SKM-1 (cell line): ENCODE measurements at regions not wholly inside any gene's neighbourhood (a gene's known extent, or its start where the extent isn't known, plus 50 kb on each side); places are given as distances from the start of the nearest gene placed in this dataset.
"Not testable (repeated sequence)": the region's sequence is repeated elsewhere in the genome, so short reads cannot be mapped to it uniquely, and the experiment has no call there.

Source experiments
- DNase-seq: peaks from one replicate; lab custom pipeline; 2025; ENCODE audit not compliant: unreplicated experiment; lab: John Stamatoyannopoulos, UW

DNA sequence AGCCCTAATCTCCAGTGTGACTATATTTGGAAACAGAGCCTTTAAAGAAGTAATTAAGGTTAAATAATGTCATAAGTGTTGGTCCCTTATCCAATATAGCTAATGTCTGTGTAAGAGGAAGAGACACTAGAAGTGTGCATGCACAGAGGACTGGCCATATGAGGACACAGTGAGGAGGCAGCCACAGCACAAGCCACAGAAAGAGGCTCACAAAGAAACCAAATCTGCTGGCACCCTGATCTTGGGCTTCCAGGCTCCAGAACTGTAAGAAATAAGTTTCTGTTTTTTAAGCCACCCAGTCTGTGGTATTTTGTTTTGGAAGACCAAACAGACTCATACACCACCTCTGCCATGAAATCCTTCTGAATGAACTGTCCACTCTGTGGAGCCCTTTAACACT lies 186.4 kb upstream of the SLC39A10 start:
- no peak for DNase-seq

DNA sequence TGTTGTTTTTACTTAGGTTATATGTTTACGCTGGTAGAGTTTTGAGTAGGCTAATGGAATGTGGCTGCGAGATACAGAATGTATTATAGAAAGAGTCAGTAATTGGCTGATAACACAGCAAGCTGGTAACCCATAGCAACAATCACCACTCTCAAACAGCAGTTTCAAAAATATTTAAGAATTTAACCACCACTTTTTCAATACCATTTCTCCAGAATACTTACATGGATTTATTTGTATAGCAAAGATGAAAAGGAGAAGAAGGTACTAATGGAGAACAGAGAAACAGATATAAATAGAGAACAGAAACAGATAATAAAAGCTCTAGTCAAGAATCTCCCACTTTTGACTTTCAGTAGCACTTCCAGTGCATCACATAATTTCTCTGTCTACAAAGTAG lies 188.3 kb upstream of the SLC39A10 start:
- DNase-seq: no peak

DNA sequence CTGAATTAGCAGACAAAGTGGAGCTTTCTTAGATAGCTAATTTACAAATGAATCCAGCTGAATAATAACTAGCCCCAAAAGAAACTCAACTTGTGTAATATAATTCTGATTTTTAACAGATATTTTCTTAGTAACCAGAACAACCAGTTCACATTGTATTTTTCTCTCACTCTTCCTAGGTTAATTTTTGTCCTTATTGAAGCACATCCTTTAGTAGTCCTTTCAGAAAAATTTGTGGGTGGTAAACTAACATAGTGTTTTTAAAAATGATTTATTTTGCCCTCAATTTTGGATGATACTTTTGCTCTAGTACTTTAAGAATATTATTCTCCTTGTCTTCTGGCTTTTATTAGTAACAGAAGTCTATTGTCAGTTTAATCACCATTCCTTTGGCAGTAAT lies 190.6 kb upstream of the SLC39A10 start:
- DNase-seq: no peak

DNA sequence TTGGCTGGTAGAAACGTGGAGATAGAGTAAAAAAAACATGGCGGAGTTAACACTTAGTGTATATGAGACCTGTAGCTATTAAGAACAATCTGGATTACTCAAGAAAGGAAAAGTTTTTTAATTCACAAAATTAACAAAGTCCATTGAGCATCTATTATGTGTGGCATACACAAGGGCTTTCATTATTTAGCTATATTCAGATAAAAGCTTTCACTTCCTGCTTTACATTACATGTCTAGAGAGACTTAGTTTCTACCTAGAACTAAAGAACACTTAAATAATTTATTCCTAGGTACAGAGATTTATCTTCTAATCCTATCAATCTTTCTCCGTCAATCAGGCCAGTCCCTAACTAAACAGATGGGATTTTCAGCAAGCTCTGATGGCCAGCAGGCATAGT lies 196.0 kb upstream of the SLC39A10 start:
- no peak for DNase-seq

DNA sequence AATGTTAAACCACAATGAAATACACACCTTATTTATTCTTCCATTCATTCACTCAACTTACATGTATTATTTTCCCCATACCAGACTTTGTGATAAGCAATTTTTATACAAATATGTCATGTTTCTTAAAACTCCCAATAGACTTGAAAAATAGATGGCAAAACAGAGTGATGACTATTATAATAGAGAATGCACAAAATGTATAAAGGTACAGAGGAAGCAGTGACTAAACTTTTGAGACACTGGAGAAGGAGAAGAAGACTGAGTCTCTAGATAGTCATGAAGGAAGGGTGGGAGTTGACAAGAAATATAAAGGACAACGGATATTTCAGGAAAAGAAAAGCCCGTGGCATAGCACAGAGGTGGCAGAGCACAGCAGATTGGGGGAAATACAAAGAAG lies 198.1 kb upstream of the SLC39A10 start:
- no peak for DNase-seq

DNA sequence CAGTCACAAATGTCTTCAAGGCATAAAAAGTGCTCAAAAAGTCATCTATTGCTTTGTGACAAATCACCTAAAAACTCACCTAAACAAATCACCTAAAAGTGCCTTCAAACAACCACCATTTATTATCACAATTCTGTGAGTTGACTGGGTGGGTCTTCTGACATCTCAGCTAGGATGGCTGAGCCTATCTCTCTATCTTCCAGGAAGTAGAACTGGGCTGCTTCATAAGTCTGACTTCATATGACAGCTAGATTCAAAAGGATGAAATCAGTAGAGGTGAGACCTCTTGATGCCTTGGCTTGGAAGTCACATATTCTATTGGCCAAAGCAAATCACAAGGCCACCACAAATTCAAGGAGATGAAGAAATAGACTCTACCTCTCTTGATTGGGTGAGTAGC lies 199.2 kb upstream of the SLC39A10 start:
- DNase-seq: no peak

DNA sequence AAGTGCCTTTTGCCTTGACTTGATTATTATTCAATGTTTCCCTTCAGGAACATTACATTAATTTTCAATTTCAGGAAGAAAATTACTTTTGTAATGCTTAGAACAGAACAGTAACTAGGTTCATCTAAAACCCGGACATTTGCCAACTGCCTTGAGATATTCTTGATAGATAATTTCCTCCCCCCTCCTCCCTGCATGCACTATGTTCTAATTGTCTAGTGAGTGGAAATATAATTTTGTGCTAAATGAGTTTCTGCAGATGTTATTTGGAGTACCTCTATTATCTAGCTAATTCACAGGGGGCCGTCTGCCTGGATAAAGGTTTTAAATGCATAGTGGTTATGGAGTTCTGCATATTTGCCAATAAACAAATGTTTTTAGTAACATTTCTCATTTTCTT lies 200.3 kb upstream of the SLC39A10 start:
- DNase-seq: no peak

DNA sequence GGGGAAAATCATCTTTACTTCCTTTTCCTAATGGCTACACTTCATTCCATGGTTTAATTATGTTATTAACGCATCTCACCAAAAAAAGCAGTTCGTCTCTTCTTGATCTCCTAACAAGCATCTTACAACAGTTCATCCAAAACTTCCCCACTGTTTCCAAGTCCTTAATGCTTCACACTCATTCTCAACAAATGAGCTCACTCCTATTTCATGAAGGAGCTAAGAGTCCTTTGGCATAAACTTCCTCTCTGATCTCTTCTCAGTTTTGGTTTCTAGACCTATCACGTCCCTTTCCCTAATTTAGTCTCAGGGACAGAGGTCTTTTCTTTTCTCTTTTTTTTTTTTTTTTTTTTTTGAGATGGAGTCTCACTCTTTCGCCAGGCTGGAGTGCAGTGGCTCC lies 205.9 kb upstream of the SLC39A10 start:
- no peak for DNase-seq

DNA sequence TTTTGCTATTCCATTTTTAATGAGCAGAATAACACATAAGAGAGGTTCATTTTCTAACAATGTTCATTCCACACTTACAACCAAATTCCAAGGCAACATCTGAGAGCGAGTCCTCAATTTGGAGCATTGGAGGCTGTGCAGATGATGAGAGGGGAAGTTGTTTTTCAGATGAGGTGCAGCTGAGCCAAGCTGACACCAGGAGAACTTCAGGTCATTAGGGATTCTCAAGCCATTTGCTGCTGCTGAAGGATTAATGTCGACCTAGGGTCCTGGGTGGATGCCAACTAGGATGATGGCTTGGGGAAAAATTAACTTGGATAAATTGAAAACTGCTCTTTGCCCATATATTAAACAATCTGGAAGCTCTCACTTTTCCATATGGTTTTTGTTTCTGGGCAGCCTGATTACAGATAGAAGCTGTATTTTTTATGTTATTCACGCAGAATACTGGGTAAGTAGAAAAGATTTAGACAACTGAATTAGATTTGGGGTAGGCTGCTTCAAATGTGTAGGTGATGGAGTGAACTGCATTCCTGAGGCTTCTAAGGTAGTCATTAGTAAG lies 206.4 kb upstream of the SLC39A10 start:
- no peak for DNase-seq

DNA sequence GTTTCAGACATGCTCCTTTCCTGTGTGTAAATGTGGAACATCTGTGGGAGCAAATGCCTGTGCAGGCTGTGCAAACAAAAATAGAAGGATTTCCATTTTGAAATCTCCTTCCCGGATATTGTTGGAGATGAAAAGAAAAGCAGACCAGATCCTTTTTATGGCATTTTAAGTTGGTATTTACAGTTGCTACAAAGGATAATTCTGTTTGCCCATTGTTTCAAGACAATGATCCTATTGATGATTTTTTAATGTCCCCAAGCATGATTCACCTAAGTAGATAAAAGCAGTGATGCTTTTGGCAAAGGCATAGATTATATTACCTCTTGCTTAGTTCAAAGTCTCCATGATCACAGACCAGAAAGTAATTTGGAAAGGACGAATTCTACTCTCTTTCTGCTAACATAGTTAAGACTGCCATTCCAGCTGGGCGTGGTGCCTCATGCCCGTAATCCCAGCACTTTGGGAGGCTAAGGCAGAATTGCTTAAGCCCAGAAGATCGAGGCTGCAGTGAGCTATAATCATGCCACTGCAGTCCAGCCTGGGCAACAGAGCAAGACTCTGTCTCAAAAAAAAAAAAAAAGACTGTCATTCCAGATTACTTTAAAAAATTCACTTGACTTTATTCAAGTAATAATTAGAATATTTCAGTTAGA lies 209.6 kb upstream of the SLC39A10 start:
- no peak for DNase-seq

DNA sequence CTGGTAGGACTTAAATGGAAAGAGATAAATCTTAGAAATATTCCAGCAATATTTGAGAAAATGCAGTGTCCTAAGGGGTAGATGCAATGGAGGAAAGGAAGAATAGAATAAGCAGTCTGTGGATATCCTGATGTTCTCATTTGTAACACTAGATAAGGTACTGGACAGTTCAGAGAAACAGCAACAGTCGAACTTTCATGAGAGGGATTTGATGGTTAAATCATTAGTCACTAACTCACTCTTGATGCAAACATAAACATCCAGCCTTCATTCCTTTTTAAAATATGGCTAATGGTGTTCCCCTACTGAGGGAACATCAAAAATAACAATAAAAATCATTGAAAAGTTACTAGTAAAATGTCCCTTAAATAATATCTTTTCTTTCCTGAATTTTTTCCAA lies 211.4 kb upstream of the SLC39A10 start:
- DNase-seq: no peak

DNA sequence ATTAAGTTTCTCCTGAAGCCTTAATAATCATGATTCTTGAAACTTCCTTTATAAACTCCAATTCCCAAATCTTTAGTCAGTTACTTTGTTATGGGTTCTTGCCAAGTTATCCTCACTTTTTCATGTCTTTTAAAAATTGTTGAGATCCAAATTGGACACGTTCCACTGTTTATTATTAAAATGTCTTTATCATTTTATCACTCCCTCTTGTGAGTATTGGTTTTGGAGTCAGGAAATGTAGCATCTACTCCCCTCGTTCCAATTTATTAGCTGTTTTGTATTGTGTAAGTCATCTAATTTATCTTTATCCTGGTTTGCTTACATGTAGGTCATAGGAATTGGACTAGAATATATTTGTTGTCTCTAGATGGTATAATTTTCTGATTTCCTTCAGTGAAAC lies 213.1 kb upstream of the SLC39A10 start:
- no peak for DNase-seq

DNA sequence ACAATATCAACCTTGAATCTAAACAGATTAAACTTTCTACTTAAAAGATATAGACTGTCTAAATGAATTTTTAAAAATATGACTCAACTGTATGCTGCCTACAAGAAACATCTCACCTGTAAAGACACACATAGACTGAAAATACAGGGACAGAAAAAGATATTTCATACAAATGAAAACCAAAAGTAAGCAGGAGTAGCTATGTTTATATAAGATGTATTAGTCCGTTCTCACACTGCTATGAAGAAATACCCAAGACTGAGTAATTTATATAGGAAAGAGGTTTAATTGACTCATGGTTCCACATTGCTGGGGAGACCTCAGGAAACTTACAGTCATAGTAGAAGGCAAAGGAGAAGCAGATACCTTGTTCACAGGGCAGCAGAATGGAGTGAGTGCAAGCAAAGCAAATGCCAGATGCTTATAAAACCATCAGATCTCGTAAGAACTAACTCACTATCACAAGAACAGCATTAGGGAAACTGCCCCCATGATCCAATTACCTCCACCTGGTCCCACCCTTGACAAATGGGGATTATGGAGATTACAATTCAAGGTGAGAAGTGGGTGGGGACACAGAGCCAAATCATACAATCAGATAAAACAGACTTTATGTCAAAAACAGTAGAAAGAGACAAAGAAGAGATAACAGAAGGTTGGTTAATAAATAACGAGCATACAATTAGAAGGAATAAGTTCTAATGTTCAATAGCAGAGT lies 214.4 kb upstream of the SLC39A10 start:
- DNase-seq: no peak

DNA sequence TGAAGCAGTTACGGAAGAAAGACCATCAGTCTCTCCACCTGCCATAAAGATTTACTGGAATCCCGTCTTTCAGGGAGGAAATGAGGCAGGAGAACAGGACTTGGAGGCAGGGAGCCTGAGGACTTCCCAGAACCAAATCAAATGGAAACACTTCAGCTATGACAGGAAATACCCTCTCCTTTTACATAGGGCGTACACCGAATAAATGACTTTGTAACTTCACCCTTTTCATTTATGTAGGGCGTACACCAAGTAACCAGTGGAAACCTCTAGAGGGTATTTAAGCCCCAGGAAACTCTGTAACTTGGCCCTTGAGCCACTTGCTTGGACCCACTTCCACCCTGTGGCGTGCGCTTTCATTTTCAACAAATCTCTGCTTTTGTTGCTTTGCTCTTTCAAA lies 218.3 kb upstream of the SLC39A10 start:
- no peak for DNase-seq

DNA sequence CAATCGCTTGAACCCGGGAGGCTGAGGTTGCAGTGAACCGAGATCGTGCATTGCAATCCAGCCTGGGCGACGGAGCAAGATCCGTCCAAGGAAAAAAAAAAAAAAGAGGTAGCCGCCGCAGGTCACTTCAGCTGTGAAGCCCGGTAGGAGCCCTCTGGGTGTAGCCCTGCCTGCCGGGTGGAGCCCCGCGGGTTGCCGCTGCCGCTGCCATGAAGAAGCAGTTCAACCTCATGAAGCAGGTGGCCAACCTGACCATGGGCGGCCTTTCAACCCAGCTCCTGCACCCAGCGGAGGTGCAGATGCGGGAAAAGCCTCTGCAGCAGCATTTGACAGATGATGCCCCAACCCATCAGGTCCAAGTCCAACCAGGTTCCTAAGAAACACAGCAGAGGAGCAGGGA lies 219.5 kb upstream of the SLC39A10 start:
- DNase-seq: no peak

DNA sequence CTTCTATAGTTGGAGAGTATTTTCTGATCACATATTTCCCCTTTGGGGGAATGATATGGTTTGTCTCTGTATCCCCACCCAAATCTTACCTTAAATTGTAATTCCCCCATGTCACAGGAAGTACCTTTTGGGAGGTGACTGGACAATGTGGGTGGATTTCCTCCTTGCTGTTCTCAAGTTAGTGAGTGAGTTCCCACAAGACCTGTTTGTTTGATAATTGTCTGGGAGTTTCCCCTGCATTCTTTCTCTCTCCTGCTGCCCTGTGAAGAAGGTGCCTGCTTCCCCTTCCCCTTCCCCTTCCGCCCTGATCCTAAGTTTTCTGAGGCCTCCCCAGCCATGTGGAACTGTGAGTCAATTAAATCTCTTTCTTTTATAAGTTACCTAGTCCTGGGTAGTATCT lies 222.7 kb upstream of the SLC39A10 start:
- no peak for DNase-seq

DNA sequence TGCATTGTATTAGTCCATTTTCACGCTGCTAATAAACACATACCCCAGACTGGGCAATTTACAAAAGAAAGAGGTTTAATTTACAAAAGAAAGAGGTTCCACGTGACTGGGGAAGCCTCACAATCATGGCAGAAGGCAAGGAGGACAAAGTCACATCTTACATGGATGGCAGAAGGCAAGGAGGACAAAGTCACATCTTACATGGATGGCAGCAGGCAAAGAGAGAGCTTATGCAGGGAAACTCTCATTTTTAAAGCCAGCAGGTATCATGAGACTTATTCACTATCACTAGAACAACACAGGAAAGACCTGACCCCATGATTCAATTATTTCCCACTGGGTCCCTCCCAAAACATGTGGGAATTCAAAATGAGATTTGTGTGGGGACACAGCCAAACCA lies 223.3 kb upstream of the SLC39A10 start:
- not testable (repeated sequence) for DNase-seq

DNA sequence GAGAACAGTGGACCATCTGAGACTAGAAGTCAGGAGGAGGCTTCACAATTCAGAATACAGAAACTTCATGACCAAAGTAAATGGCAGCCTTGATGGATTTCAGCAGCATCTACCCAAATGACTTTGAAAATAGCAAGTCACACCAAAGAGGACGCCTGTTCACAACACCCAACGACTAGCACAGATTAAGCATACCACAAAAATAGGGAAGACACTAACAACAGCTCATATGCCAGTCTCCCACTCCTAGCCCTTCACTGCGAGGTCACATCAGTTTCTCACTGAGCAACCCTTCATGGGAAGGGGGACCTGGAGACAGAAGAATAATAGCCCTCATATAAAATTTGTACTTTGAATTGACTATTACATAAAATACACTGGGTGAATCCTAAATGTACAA lies 228.4 kb upstream of the SLC39A10 start:
- no peak for DNase-seq

DNA sequence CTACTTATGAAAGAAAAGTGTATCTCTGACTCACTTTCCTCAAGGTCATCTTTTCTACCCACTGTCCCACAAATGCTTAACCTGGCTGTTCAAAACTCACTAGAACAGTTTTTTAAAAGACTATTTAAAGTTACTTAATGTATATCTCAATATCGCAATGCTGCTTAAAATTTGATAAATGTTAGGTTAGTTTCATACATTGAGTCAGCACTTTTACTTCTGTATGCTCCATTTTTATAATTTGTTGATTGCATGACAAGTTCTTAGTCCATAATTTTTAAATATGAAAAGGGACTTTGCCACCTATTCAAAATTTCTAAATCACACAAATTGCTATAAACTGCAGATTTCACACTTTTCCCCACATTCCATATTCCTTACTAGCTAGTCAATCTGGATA lies 231.7 kb upstream of the SLC39A10 start:
- no peak for DNase-seq

DNA sequence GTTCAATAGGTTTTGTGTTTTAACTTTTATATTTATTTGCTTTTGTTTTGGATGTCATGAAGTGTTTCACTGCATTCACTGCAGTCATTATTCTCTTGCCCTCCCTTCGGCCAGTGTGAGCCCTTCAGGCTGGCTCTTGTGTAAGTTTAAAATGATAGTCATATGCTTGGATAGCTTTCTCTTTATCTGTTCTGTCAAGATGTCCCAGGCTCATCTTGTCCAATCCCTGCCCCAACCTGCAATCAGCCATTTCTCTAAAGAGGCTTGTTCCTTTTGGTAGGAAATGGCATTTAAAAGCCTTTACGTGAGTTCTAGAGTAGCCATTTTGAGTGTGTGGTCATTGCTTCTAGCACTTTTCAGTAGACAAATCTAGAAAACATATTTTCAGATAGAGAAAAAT lies 238.0 kb upstream of the SLC39A10 start:
- DNase-seq: no peak

DNA sequence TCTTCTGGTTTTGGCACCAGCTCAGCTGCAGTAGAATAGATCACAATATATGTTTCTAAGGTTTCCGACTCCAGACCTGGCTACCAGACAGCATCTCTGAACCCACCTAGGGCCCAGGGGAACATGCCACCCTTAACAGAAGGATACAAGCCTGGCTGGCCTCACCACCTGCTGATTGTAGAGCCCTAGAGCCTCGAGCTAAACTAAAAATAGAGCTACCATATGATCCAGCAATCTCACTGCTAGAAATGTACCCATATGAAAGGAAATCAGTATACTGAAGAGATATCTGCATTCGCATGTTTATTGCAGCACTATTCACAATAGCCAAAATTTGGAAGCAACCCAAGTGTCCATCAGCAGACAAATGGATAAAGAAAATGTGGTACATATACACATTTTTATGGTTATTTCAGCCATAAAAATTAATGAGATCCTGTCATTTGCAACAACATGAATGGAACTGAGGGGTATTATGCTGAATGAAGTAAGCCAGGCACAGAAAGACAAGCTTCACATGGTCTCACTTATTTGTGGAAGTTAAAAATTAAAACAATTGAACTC lies 242.4 kb upstream of the SLC39A10 start:
- no peak for DNase-seq

DNA sequence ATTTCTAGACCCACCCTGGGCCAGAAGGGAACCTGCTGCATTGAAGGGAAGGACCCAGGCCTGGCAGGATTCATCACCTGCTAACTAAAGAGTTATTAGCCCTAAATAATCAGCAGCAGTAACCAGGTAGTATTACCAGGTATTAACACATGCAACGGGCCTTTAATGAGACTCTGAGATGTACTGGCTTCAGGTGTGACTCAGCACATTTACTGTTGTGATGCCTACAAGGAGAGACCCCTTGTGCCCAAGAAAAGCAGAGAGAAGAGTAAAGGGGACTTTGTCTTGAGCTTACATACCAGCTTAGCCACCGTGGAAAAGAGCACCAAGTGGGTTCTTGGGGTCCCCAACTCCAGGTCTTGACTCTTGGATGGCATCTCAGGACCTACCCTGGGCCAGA lies 243.1 kb upstream of the SLC39A10 start:
- DNase-seq: no peak
